Upper lobe of right lung (tissue), 1 donor: ENCODE measurements at regions not wholly inside any gene's neighbourhood (a gene's known extent, or its start where the extent isn't known, plus 50 kb on each side); places are given as distances from the start of the nearest gene placed in this dataset.

Experiments used
- ATAC-seq: fragments of 200-7000 bp; cut with Tn5 transposase; one replicate; pipeline ENCODE4 v1.9.1; 2020; ENCODE audit warnings: mild to moderate bottlenecking, moderate library complexity
- DNase-seq: peaks from one replicate; pipeline ENCODE4 v3.0.0-alpha.2; 2020
- H3K27ac ChIP-seq: fragments of 200-600 bp; one replicate; pipeline ENCODE4 v1.8.0; 2022
- H3K27me3 ChIP-seq: fragments of 200-600 bp; one replicate; pipeline ENCODE4 v1.8.0; 2022; ENCODE audit warnings: mild to moderate bottlenecking
- H3K36me3 ChIP-seq: fragments of 200-600 bp; one replicate; pipeline ENCODE4 v1.8.0; 2022
- H3K4me1 ChIP-seq: fragments of 200-600 bp; one replicate; pipeline ENCODE4 v1.8.0; 2022
- H3K4me3 ChIP-seq: fragments of 200-600 bp; one replicate; pipeline ENCODE4 v1.8.0; 2022; ENCODE audit warnings: mild to moderate bottlenecking
- H3K9me3 ChIP-seq: fragments of 200-600 bp; one replicate; pipeline ENCODE4 v1.8.0; 2022
- intact Hi-C: fragments of 100-400 bp; cut with DNase I; formaldehyde crosslinking; loops from one replicate; pipeline ENCODE4 v1.11.0; 2022
- TF ChIP-seq, protein P1 (sequence below): fragments of 200-600 bp; IDR thresholded peaks from one replicate; pipeline ENCODE4 v1.8.0; 2022; ENCODE audit warnings: antibody characterized with exemption
- donor health status: DM: no; HTN: yes; CAD: no; lungs with severe emphysema.

DNA sequence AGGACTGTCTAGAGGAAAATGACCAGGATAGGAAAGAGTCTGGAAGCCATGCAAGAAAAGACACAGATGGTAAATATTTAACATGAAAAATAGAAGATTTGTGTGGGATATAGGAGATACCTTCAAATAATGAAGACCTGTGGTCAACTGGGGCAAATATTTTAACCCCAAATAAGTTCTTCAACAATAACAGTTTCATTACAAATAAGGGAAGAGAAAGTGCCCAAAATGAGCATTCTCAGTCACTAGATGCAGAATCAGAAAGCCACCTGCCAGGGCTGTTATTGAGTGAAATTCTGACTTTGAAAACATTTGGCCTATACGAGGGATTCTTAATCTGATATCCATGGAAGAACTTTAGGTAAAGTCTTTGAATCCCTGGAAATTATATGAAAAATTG is 231.2 kb upstream of the PLEKHG7 start:
- Histone ChIP-seq H3K9me3 (no peaks in the 10 kb centered on the region), H3K27ac (no peak overlapping the region), H3K4me1 (no peaks in the 10 kb centered on the region), H3K27me3 (no peaks in the 10 kb centered on the region), H3K36me3 (no peaks in the 10 kb centered on the region), H3K4me3 (no peak overlapping the region)
- ATAC-seq = no peak
- no peak for DNase-seq
- intact Hi-C loops = no loop called here
- TF ChIP-seq, protein P1, sequence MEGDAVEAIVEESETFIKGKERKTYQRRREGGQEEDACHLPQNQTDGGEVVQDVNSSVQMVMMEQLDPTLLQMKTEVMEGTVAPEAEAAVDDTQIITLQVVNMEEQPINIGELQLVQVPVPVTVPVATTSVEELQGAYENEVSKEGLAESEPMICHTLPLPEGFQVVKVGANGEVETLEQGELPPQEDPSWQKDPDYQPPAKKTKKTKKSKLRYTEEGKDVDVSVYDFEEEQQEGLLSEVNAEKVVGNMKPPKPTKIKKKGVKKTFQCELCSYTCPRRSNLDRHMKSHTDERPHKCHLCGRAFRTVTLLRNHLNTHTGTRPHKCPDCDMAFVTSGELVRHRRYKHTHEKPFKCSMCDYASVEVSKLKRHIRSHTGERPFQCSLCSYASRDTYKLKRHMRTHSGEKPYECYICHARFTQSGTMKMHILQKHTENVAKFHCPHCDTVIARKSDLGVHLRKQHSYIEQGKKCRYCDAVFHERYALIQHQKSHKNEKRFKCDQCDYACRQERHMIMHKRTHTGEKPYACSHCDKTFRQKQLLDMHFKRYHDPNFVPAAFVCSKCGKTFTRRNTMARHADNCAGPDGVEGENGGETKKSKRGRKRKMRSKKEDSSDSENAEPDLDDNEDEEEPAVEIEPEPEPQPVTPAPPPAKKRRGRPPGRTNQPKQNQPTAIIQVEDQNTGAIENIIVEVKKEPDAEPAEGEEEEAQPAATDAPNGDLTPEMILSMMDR = no peak

DNA sequence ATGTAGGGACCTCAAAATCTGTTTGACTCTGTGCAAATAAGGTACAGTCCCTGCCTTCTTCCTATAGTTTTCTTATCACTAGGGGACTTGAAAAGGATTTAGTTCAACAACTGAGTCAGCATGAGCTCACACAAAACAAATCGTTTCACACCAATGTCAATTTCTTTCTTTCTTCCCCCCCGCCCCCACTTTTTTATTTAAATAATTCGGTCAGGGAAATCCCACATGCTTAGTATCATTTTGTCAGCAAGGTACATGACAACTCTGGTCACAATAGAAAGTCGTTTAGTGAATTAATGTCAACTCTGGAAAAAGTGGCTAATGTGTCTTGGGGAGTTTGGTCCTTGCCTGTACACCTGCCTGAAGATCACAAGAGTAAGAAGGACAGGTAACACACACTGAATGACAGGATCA is 232.2 kb upstream of the PLEKHG7 start:
- DNase-seq (no peak), ATAC-seq (no peak)

GRCh38 chr12:92469837-92470236 is 233.0 kb upstream of the PLEKHG7 start:
- Histone ChIP-seq H3K9me3 (no peaks in the 10 kb centered on the region), H3K4me1 (no peaks in the 10 kb centered on the region), H3K27me3 (no peaks in the 10 kb centered on the region), H3K4me3 (no peak overlapping the region), H3K36me3 (no peaks in the 10 kb centered on the region), H3K27ac (no peak overlapping the region)
- peak; percentile 35 for ATAC-seq
- no peak for DNase-seq
- TF ChIP-seq, protein P1 = no peak
- intact Hi-C loops = no loop called here

More for the DNA sequence above, 232.2 kb upstream of the PLEKHG7 start:
- Histone ChIP-seq H3K9me3 (no peaks in the 10 kb centered on the region), H3K36me3 (no peaks in the 10 kb centered on the region), H3K27me3 (no peaks in the 10 kb centered on the region), H3K4me3 (no peak overlapping the region), H3K4me1 (no peaks in the 10 kb centered on the region), H3K27ac (no peak overlapping the region)
- intact Hi-C loops = no loop called here
- TF ChIP-seq, protein P1 = no peak

GRCh38 chr12:92468358-92469020 is 234.3 kb upstream of the PLEKHG7 start:
- no peak for ATAC-seq
- Histone ChIP-seq H3K4me3 (no peak overlapping the region), H3K27me3 (no peaks in the 10 kb centered on the region), H3K27ac (no peak overlapping the region), H3K36me3 (no peaks in the 10 kb centered on the region), H3K9me3 (no peaks in the 10 kb centered on the region), H3K4me1 (no peaks in the 10 kb centered on the region)
- no peak for DNase-seq
- TF ChIP-seq, protein P1 = no peak
- intact Hi-C loops = no loop called here

- Histone ChIP-seq H3K27ac (no peak overlapping the region), H3K4me1 (no peaks in the 10 kb centered on the region), H3K4me3 (no peak overlapping the region), H3K9me3 (no peaks in the 10 kb centered on the region), H3K27me3 (no peaks in the 10 kb centered on the region), H3K36me3 (no peaks in the 10 kb centered on the region)
- TF ChIP-seq, protein P1 = no peak
- intact Hi-C loops = no loop called here
- no peak for DNase-seq
- ATAC-seq = no peak
Observed at GRCh38 chr12:92467886-92468285, 234.9 kb upstream of the PLEKHG7 start.
